ENCODE measurements at regions not wholly inside any gene's neighbourhood (a gene's known extent, or its start where the extent isn't known, plus 50 kb on each side); places are given as distances from the start of the nearest gene placed in this dataset.

GRCh38 chr10:117860823-117861222, 185.9 kb downstream of the RAB11FIP2 start:
- H3K79me1 ChIP-seq (ENCODE audit: low read depth, low read length): no peaks in the 10 kb centered on the region
- H3K18ac ChIP-seq (ENCODE audit: extremely low read depth, low read length): no peak overlapping the region
- TF ChIP-seq TAF7 (optimal IDR thresholded peaks at IDR 0.05; ENCODE audit: borderline replicate concordance, low read depth, low read length) (no peak), KDM5A (IDR thresholded peaks at IDR 0.05; ENCODE audit: low read length) (no peak), ZNF274 (IDR thresholded peaks at IDR 0.05; ENCODE audit: borderline replicate concordance, extremely low read depth, low read length) (no peak), RAD21 (IDR thresholded peaks at IDR 0.05 in 1 of 2, conservative IDR thresholded peaks at IDR 0.05 in 1 of 2; ENCODE audit: low read depth in 2 of 2, low read length in 2 of 2) (peak; percentile 59), SAP30 (IDR thresholded peaks at IDR 0.05; ENCODE audit: insufficient read depth, insufficient replicate concordance, low read length) (no peak), CTCF (IDR thresholded peaks at IDR 0.05; ENCODE audit: control extremely low read depth in 1 of 3, insufficient read depth in 1 of 3, low read depth in 1 of 3, low read length in 3 of 3) (peak in 1 of 3 experiments; percentile 62; a peak in 2 of 4 replicates)
- H3K9ac ChIP-seq (replicated peaks in 1 of 4; ENCODE audit: extremely low read depth in 1 of 4, low read depth in 3 of 4, low read length in 3 of 4): no peak overlapping the region
- no peak overlapping the region for H4K5ac ChIP-seq (ENCODE audit: insufficient read length, low read depth, low read length)
- H3K23me2 ChIP-seq (ENCODE audit: low read depth, low read length): peaks cover 2% of the 10 kb centered on the region; the same call in 1 of the 2 replicates
- H2BK5ac ChIP-seq (ENCODE audit: low read depth, low read length): no peak overlapping the region
- no peak overlapping the region for H2BK15ac ChIP-seq (ENCODE audit: low read length)
- no peaks in the 10 kb centered on the region for H3K79me2 ChIP-seq (ENCODE audit: control insufficient read depth in 1 of 2, insufficient read depth in 2 of 2, low read length in 2 of 2)
- POLR2A ChIA-PET (ENCODE audit: partially characterized antibody): no interaction called here
- H2BK20ac ChIP-seq (ENCODE audit: low read length): no peak overlapping the region
- no peak overlapping the region for H3K56ac ChIP-seq (replicated peaks; ENCODE audit: insufficient read length, low read depth, low read length)
- no peak overlapping the region for H2BK120ac ChIP-seq (replicated peaks; ENCODE audit: low read depth, low read length)
- H3K9me3 ChIP-seq (ENCODE audit: insufficient read depth in 2 of 2, low read depth in 1 of 2, low read length in 1 of 2): no peaks in the 10 kb centered on the region
- no peak overlapping the region for H3K23ac ChIP-seq (ENCODE audit: insufficient read length)
- no peaks in the 10 kb centered on the region for H3K27me3 ChIP-seq (replicated peaks in 1 of 4; ENCODE audit: control insufficient read depth in 3 of 4, extremely low read depth in 1 of 4, insufficient read depth in 3 of 4, low read length in 3 of 4)
- no peak overlapping the region for H3K4me2 ChIP-seq (ENCODE audit: insufficient read depth in 1 of 2, low read depth in 2 of 2, low read length in 2 of 2)
- H3K4me1 ChIP-seq (replicated peaks in 1 of 4; ENCODE audit: control insufficient read depth in 3 of 4, insufficient read depth in 4 of 4, low read length in 3 of 4): no peaks in the 10 kb centered on the region
- FAIRE-seq (peak; percentile 24), DNase-seq (ENCODE audit: low read depth in 1 of 2, low spot score in 2 of 2) (no peak)
- H3K27ac ChIP-seq (ENCODE audit: low read depth, low read length): no peak overlapping the region
- no peak overlapping the region for H2BK12ac ChIP-seq (ENCODE audit: low read depth, low read length)
- CTCF ChIA-PET (ENCODE audit: partially characterized antibody): interaction anchor here (0.7 to 3.6 kb wide), 23 partner anchors 8 to 398 kb away, joined by 3 to 14 read pairs (median 4); no protein-coding TSS in a partner anchor
- no peak overlapping the region for H4K8ac ChIP-seq (ENCODE audit: extremely low read depth, insufficient read depth, low read length)
- H3K4ac ChIP-seq (replicated peaks; ENCODE audit: insufficient read length, low read depth, low read length): no peak overlapping the region
- H2AK5ac ChIP-seq (ENCODE audit: low read depth, low read length): no peak overlapping the region
- H2AFZ ChIP-seq (ENCODE audit: low read length): no peak overlapping the region; the same call in 1 of the 2 replicates
- H3K36me3 ChIP-seq (ENCODE audit: control insufficient read depth in 2 of 4, insufficient read depth in 4 of 4, low read length in 3 of 4): no peaks in the 10 kb centered on the region
- no peak overlapping the region for H3K4me3 ChIP-seq (ENCODE audit: extremely low read depth in 1 of 4, insufficient read depth in 2 of 4, low read depth in 3 of 4, low read length in 4 of 4)
- no peak overlapping the region for H4K91ac ChIP-seq (replicated peaks; ENCODE audit: insufficient read length, low read length)
- no peak overlapping the region for H3K14ac ChIP-seq (ENCODE audit: insufficient read length)
- H4K20me1 ChIP-seq (replicated peaks in 1 of 2; ENCODE audit: control insufficient read depth in 1 of 2, insufficient read depth in 2 of 2, low read length in 2 of 2): no peaks in the 10 kb centered on the region

All from H1 (cell line).